CD4-positive, alpha-beta T cell treated with Interleukin-6 for 4 hours (primary cell): ENCODE measurements at regions not wholly inside any gene's neighbourhood (a gene's known extent, or its start where the extent isn't known, plus 50 kb on each side); places are given as distances from the start of the nearest gene placed in this dataset.
A peak's percentile ranks its signal among the peaks of the same experiment; 100 is the strongest.

Experiments
- DNase-seq: peaks from one replicate; pipeline ENCODE4 v3.0.0-alpha.2; 2020; ENCODE audit warnings: mixed read lengths

DNA sequence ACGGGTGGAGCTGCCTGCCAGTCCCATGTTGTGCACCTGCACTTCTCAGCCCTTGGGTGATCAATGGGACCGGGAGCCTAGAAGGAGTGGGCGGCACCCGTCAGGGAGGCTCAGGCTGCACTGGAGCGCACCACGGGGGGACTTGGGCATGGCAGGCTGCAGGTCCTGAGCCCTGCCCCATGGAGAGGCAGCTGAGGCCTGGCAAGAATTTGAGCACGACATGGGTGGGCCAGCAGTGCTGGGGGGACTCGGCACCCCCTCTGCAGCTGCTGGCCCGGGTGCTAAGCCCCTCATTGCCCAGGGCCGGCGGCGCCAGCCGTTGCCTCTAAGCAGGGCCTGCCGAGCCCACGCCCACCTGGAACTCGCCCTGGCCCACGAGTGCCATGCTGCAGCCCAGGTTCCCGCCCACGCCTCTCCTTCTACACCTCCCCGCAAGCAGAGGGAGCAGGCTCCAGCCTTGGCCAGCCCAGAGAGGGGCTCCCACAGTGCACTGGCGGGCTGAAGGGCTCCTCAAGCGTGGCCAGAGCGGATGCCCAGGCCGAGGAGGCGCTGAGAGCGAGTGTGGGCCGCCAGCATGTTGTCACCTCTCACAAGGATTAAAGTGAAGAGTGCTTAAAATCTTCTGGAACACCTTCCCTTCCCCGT is 372.0 kb downstream of the ETS1 start:
- DNase-seq, result no peak

DNA sequence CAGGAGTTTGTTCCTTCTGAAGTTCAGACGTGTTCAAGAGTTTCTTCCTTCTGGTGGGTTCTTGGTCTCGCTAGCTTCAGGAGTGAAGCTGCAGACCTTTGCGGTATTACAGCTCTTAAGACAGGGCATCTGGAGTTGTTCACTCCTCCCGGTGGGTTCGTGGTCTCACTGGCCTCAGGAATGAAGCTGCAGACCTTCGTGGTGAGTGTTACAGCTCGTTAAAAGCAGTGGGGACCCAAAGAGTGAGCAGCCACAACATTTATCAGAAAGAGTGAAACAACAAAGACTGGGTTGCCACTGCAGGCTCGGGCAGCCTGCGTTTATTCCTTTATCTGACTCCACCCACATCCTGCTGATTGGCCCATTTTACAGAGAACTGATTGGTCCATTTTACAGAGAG is 373.1 kb downstream of the ETS1 start:
- no peak for DNase-seq

DNA sequence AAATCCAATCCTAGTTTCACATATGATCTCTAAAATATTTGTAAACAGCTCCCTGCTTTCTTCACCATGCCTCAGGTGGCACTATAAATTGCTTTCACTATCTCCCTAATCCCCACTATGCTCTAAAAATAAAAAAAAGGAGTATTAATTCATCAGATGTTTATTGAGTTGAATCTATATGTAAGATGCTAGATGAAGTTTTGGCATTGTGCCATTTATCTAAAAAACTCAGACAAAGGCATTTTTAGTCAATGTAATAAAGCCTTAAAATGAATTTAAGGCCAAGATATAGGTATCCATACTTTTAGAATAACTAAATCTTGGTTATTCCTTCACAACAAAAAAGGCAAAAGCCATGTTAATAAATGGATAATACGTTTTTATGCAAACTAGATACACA is 373.9 kb downstream of the ETS1 start:
- no peak for DNase-seq

DNA sequence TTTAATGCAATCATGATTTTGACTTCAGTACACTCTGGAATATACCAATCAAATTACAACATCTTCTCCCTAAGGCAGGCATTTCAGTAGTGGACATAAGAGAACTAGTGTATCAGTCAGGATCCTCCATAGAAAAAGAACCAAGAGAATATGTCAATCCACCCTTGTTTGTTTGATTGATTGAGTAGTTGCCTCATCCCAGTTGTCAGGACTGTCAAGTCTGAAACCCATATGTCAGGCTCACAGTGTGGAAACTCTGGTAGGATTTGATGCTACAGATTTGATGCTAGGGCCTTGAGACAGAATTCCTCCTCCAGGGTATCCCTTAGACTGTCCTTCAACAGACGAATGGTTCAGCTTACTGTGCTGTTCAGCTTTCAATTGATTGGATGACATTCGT is 375.0 kb downstream of the ETS1 start:
- no peak for DNase-seq

DNA sequence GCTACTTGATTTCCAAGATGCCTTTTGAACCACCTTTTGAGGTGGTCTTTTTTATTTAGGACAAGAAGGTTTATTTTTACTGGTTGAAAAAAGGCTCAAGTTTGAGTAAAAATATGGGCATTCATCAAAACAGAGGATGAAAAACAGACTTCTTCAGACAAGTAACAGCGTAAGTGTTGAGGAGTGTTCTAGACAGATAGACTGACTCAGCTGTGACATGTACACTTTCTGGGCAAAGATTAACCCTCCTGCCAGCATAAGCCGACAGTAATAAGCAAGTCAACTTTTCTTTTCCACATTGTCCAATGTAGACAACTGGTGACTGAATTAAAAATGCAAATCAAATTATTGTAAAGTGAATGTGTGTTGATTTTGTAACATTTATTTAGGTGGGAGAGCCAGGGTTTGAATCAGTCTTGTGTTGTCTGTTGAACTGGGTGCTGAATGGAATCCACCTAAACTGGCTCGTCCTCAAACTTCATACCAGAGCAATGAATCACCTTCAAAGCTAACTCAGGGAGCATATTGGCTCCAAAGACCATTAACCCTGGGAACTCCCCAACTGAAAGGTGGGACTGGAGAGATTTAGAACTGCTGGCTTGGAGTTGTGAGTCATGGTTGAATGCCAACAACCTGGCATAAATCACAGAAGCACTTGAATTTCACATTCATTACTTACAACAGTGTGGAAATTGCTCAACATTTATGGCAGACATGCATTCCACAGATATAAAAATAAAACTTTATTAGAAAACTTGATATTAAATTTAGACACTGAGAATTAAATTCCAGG is 377.0 kb downstream of the ETS1 start:
- DNase-seq, result no peak

DNA sequence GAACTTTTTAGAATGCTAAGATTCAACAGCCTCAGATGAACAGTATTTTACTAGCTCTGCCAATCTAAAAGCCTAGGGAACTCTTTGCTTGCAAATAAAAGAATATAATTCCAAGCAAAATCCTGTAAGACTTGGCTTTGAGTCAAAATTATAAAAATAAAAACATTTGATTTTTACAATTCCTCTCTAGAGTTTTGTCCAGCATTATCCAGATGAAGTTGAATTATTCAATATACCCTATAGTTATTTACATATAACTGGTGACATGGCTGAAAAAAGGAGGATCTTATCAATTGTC is 378.3 kb downstream of the ETS1 start:
- no peak for DNase-seq

DNA sequence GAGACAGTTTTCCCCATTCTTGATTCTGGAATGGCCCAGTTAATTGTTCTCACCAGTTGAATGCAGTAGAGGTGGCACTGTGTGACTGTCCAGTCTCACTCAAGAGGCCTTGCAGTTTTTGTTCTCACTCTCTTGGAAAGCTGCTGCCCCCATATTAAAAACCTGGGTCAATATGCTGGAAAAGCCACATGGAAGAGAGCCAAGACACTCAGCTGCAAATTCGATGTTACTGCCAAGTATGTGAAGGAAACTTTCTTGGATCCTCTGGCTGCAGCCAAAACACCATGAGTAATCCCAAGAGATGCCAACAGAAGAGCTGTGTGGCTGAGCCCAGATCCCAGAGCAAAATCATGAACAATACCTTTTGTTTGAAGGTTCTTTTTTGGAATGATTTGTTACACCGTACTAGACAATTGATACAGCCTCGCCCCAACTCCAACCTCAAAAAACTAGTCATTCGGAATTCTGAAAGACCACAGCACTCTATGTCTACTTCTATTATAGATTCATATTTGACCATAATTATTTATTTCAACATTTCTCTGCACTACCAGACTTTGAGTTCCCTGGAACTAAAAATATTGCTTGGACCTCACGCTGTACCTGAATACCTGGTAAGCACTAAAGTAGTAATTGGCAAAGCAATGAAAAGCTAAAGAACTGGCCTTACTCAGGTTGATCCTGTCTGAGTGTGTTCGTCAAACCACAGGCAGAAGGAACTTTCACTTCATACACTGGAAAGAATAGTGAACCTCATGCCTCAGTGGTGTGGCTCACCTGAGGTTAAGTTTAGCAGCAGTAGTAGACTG is 378.8 kb downstream of the ETS1 start:
- no peak for DNase-seq

DNA sequence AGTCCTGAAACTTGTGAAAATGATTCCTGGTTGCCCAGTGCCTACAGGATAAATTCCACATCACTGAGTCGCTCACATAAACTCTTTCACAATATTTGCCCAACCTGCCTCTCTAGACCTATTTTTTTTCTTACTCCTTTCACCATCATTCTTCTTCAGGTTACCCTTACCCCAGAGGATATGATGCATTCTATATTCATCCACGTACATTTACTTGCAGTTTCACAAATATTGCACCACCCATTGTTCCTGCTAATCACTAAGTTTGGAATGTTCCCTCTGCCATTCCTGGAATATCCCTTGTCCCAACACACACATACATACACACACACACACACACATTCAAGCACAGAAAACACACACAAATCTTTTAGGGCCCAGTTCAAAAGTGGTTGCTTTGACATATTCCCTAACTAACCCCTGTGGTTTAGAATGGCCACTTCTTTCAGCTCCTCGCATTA is 379.5 kb downstream of the ETS1 start:
- DNase-seq, result no peak

DNA sequence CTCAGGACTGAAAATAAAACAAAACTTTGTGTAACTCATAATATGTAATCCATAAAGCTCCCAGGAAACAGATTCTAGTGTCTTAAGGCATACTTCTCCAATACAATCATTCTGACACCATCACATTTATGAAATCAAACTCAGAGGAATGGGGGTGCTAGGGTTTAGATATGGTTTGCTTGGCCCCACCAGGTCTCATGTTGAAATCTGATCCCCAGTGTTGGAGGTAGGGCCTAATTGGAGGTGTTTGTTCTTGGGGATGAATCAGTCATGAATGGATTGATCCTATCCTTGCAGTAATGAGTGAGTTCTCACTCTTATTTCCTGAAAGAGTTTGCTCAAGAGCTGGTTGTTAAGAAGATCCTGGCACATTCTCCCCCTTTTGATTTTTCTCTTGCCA is 380.9 kb downstream of the ETS1 start:
- no peak for DNase-seq

DNA sequence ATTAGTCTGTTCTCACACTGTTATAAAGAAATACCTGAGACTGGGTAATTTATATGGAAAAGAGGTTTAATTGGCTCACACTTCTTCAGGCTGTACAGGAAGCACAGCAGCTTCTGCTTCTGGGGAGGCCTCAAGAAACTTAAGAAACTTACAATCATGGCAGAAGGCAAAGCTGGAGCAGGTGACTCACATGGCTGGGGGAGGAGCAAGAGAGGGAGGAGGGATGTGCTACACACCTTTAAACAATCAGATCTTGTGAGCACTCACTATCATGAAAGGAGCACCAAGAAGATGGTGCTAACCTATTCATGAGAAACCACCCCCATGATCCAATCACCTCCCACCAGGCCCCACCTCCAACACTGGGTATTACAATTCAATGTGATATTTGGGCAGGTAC is 381.6 kb downstream of the ETS1 start:
- DNase-seq, result no peak

DNA sequence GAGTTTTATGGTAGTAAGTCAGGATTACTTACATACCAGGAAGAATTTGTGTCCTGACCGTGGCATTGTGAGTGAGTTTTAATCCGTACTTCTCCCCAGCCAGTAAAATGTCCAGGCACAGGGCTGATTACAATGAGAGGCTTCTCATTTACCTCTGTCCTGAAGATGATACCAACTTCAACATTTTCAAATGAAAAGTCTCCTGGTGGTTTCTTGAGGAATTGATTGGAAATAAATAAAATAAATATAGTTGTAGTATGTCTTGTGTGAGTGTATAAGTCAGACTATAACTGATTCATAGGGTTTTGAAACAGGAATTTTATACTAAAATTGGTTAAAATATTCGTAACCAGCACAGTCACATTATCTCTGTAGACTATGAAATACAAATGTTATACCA is 382.5 kb downstream of the ETS1 start:
- no peak for DNase-seq

DNA sequence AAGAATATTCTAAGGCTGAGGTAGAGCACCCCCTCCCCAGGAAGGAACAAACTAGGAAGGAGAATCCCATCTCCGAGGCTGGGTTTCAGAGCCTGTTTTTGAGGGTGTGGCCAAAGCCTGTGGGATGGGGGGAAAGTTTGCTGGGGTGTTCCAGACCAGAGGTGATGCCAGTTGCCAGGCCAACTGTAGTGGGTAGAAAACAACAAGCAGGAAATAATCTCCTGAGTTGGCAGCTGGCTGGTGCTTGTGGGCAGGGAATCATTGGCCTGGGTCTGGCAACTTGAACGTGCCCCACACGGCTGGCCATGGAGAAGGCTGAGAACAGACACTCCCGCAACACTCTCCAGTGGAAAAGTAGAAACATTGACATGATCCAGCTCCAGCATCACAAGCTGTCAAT is 385.6 kb downstream of the ETS1 start:
- DNase-seq, result no peak

DNA sequence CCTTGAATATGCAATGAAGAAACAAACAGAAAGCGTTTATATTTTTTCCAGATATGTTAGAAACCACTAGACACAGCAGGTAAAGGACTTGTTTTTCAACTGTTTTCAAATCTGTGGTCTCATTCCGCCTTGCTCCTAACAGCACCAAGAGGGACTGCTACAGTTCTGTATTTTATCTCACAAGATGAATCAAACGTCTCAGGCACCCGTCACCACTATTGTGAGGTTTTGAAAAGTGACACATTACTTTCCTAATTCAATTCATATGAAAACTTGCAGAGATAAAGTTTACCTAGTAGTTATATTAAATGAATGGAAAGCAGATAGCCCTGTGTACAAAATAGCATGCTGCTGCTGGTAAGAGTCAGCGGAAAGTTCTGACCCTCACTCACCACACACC is 386.3 kb downstream of the ETS1 start:
- DNase-seq, result no peak

DNA sequence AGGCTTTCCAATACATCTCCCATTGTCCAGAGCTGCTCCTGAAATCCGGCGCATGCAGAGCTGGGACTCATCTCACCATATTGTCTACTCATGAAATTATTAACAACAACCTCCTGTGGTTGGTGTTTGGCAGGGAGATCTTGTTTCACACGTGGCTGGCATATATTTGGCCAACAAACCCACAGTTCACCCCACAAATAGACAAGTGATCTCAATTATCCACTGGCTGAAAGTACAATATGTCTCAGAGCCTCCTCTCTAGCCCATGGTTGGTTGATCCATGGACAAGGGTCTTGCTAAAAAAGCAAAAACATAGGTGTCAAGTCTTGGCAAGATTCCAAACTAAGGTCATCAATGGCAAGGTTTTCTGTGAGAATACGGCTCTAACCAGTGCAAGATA is 386.9 kb downstream of the ETS1 start:
- DNase-seq, result no peak

DNA sequence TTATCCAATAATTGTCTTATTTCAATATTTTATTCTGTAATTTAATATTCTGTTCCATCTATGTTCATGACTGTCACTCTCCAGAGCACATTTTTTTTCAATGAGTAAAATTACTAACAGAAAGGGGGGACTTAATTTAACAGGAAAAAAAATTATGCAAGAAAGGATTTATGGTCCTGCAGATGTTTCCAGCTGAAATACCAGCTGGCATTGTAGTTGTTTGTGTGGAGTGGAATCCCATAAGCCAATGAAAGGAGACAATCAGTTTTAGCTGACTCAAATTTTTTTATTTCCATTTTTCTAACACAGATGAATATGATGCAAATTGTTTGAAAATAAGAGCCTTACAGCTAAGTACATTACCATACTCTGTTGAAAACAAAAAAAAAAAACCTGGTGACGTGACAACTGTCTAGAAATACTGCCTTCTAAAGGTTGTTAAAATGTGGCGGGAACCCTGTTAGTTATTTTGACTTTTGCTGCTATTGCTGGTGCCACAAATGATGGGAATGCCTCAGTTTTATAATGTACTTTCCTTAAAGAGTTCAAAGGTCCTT is 389.1 kb downstream of the ETS1 start:
- DNase-seq, result no peak

DNA sequence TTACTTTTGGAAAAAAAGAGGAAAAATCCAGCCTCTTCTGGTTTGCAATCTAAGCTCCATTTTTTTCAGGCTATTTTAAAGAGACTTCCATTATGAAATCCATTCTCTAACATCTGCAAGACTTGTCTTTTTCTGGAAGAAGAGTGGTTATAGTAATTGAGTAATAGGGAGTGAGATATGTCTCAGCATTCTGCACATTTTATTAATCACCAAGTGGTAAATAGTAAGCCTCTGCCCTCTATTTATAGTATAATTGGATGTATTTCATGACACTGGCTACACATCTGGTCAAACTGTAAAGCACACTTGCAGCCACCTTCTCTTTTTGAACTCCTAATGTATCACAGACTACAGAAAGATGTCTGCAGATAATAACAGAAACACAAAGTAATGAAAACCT is 391.1 kb downstream of the ETS1 start:
- no peak for DNase-seq

DNA sequence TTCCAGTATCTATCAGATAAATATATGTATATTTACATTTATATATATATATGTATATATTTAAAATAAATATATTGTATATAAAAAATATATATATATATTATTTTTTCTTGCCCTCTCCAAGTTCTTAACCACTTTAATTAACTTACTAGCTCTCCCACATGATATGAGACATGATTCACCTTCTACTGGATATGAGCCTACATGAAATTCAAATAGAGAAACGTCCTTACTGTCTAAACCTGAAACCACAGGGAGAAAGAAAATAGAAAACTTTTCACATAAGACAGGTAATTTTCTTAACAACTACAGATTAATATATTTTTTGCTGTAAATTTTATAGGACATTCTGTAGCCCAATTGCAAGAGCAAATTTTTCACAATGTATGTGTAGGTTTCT is 391.6 kb downstream of the ETS1 start:
- DNase-seq, result no peak

DNA sequence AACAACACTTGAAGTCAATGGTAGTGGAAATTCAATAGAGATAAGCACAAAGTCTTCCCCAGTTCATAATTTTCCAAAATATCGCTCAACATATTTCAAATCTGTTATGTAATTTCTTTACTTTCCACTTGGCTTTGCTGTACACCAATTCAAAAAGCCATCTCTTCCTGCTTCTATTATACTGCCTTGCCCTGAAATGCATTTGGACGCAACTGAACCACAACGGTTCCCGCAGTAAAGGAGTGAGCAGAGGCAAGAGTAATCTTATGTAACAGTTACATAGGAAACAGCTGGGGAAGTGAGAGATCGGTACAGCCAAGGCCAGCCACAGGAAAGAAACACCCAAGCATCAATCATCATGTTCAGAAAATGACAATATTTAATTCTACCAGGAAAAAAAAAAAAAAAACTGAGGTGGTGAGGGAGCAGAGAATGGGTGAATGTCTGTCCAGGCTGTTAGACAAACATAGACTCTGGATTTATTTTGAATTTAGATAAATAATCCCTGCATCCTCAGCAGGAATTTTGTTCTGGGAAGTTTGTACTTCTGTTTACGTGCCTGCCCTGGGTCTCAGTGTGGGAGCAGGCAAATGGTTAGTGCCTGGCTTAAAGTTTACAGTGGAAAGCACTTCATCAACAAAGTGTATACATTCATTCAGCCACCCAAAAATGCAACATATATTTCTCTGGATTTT is 392.2 kb downstream of the ETS1 start:
- peak; percentile 63 for DNase-seq

DNA sequence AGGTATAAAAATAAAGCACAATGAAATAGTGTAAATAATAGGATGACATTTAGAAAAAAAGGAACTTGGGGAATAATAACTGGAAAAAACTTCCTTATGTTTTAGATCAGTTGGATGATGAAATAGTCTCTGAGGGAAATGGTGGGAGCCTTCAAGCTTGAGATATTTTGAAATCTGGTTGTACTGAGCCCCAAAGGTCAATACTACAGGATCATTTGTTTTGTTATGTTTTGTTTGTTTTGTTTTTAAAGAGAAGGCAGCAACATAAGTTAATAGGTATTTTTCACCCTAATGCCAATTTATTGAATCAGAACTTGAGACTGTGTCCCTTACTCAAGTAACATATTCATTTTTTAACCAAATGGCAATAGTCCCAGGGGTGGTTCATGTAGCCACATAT is 393.1 kb downstream of the ETS1 start:
- DNase-seq, result no peak

DNA sequence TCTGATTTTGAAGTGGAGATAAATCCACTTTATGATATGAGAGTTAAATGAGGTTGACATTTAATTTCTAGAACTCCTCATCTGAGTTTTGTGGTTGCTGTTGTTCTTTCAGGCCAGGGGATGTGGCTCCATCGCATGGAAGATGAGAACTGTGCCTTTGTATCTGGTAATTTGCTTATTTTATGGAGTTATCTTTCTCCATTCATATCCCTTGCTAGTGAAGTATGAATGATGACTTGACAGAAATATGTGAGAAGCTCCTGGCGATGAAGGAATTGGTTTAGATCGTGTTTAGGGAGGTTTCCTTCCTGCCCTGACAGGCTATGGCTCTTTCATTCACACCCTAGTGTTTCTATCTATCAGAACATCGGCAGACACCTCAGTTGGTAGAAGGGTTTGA is 393.7 kb downstream of the ETS1 start:
- no peak for DNase-seq

DNA sequence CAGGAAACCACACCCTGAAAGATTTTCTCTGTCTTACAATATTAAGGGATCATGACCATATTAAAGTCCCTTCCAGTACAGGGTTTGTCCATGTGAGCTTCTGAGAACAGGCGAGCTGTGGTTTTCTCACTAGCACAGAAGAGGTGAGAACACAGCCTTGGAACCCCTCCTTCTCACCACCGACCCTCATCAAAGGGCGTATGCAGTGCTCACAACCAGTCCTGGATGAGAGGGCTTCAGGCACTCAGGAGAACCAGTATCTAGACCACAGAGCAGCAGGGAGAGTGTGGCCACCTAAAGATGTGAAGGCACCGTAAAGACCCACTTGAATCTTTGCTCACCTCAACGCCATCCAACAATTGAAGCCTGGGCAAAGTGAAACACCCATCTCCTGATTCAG is 397.0 kb downstream of the ETS1 start:
- peak; percentile 44 for DNase-seq

DNA sequence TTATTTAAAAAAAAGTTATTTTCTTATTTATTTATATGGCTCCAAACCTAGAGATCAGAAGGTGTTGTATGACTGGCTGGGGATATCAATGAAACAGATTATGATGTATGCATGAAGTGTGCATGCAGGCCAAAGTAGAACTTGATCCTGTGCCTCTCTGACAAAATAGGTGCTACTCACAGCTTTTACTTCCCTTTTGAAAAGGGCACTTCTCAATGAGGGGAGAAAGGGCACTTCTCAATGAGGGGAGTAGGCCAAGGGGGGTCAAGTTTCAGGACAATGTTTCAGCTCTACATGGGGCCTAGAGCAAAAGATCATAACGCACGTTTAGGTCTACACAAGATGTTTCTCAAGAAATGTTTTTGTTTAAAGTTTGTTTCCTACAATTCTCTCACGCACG is 397.5 kb downstream of the ETS1 start:
- DNase-seq, result no peak

DNA sequence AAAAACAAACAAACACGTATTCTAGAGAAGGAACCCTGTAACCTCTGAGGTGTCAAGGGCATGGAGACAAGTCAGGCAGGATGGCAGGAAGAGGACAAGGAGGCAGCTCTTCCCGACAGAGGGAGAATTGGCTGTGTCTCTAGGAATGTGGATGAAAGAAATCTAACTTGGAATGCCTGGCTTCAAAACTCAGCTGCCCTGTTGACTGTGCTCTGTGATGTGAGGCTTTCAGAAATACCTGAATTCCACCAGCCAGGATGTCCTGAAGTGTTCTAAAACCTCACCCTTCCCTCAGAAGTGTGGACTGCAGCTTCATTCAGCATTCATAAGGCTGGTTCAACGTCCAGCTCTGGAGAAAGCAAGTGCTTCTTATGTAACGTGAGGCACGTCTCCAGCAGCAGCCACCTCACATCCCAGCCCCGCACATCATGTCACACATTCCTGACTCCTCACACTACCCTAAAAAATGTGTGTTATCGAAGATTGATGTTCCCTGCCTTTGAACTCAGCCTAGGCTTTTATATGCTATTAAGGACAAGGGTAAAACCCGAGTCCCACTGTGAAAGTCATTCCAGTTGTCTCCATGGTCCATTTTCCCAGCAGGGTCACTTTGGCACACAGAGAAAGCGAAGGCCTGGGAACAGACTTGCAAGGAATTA is 398.9 kb downstream of the ETS1 start:
- no peak for DNase-seq
